GM12865 (cell line): ENCODE measurements at regions not wholly inside any gene's neighbourhood (a gene's known extent, or its start where the extent isn't known, plus 50 kb on each side); places are given as distances from the start of the nearest gene placed in this dataset.

Source experiments
- DNase-seq: peaks from one replicate; pipeline ENCODE4 v3.0.0; 2010; ENCODE audit warnings: low read depth
- H3K4me3 ChIP-seq: 2 replicates; pipeline ENCODE4 v1.5.1; 2011; ENCODE audit warnings: mild to moderate bottlenecking, low read depth, low read length, control low read depth
- TF ChIP-seq, protein P1 (sequence below): IDR thresholded peaks from 2 replicates; pipeline ENCODE4 v1.5.1; 2011; ENCODE audit warnings: low read length, control low read depth, low read depth, inconsistent platforms; ENCODE audit not compliant: insufficient read depth; ENCODE audit errors: missing control alignments

DNA sequence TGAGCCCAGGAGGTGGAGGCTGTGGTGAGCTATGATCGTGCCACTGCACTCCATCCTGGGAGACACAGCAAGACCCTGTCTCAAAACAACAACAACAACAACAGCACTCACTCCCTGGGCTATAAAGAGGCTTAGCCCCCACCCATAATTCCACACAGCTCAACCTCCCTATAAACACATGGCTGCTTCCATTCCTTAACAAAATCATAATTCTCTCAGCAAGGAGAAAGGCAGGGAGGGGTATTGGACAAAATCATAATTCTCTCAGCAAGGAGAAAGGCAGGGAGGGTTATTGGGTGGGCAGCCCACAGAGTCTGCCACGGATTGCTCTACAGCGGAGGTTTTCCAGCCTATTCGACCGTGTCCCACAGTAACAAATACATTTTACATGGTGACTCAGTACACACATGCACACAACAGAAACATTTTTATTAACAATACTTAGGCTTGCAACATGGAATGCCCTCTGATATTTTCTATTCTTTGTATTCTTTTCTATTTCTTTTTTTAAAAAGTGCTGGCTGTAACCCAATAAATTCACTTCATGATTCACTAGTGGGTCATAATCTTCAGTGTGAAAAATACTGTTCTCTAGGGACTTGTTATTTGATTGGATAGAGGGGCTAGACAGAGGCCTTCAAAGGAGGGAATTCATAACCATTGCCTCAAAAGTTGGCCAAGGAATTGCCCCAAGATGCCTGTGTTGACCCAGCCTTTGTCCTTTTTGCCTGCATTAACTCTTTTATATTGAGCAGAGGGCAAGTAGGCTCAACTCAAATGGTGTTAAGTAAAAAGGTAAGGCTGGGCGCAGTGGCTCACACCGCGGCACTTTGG lies 50.6 kb upstream of the ZMYND8 start:
- H3K4me3 ChIP-seq, result peak overlapping the region; percentile 35
- DNase-seq, result no peak
- TF ChIP-seq, protein P1, sequence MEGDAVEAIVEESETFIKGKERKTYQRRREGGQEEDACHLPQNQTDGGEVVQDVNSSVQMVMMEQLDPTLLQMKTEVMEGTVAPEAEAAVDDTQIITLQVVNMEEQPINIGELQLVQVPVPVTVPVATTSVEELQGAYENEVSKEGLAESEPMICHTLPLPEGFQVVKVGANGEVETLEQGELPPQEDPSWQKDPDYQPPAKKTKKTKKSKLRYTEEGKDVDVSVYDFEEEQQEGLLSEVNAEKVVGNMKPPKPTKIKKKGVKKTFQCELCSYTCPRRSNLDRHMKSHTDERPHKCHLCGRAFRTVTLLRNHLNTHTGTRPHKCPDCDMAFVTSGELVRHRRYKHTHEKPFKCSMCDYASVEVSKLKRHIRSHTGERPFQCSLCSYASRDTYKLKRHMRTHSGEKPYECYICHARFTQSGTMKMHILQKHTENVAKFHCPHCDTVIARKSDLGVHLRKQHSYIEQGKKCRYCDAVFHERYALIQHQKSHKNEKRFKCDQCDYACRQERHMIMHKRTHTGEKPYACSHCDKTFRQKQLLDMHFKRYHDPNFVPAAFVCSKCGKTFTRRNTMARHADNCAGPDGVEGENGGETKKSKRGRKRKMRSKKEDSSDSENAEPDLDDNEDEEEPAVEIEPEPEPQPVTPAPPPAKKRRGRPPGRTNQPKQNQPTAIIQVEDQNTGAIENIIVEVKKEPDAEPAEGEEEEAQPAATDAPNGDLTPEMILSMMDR, result no peak

DNA sequence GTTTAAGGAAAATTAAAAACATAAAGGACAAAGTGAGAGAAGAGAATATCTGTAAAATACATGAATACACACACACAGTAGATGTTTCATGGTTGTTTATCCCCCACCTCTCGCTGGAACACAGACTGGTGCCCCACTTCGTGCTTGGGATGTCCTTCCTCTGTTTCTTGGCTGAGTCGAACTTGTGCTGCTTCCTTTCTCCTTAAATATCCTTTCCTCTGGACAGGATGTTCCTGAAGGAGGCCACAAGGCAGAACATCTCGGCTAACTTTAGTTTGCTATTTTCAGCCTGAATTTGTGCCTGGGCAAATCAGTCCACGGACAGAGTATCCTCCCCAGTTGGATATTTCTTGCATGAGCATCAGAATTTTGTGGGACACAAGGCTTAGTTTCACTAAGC lies 54.7 kb upstream of the ZMYND8 start:
- peak; percentile 21 for DNase-seq
- H3K4me3 ChIP-seq, result peak overlapping the region; percentile 66
- TF ChIP-seq, protein P1, result no peak

DNA sequence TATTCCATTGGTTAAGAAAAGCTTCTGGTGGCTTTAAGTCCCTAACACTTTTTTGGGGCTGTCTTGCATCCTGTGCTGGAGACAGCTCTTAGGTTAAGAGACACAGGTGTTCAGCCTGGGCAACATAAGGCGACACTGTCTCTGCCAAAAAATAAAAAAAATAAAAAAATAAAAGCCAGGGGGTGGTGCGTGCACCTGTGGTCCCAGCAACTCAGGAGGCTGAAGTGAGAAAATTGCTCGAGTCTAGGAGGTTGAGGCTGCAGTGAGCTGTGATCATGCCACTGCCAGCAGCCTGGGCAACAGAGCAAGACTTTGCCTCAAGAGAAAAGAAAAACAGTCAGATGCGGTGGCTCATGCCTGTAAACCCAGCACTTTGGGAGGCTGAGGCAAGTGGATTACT lies 55.6 kb upstream of the ZMYND8 start:
- DNase-seq, result peak; percentile 71
- TF ChIP-seq, protein P1, result no peak
- H3K4me3 ChIP-seq, result peak overlapping the region; percentile 66

DNA sequence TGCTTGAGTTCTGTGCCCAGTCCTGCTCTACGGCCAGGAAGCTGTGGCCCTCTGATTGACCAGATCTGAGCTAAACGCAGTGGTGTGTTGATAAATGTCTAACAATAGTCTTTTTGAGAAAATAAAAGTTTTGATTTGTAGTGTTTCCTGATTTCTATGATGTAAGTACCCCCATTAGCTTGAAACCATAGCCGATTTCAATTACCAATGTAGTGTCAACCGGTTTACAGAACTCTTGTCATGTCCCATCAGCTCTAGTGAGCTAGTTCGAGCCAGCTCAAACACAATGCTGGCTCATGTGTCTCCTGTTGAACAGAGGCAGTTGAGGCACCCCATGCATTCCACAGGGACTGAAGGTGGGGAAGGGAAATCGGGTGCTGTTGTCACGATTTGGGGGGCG lies 56.7 kb upstream of the ZMYND8 start:
- TF ChIP-seq, protein P1, result no peak
- DNase-seq, result peak; percentile 64
- peak overlapping the region; percentile 66 for H3K4me3 ChIP-seq

DNA sequence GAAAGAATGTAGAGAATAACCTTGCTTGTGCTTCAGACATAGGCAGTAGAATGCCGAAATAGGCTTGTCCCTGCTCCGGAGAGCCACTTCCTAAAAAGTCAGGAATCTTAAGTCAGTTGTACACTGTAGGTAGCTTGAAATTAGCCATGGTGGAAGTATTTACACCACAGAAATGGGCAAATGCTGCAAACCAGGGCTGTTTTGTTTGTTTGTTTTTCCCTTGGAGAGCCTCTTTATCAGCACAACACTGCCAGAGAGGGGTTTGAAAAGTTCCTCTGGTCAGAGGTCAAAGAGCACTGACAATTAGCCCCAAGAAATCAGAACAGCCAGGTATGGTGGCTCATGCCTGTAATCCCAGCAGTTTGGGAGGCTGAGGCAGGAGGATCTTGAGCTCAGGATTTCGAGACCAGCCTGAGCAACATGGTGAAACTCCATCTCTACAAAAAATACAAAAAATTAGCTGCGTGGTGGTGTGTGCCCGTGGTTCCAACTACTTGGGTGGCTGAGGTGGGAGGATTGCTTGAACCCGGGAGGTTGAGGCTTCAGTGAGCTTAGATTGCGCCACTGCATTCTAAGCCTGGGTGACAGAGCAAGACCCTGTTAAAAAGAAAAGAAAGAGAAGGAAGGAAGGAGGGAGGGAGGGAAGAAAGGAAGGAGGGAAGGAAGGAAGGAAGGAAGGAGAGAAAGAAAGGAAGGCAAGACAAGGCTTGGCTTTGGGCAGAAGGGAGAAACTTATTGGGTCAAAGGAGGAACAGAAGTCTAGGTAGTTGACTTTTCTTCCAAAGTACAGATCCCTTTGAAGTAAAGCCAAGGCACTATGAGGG lies 61.0 kb upstream of the ZMYND8 start:
- no peak for DNase-seq
- TF ChIP-seq, protein P1, result no peak
- H3K4me3 ChIP-seq, result no peak overlapping the region

DNA sequence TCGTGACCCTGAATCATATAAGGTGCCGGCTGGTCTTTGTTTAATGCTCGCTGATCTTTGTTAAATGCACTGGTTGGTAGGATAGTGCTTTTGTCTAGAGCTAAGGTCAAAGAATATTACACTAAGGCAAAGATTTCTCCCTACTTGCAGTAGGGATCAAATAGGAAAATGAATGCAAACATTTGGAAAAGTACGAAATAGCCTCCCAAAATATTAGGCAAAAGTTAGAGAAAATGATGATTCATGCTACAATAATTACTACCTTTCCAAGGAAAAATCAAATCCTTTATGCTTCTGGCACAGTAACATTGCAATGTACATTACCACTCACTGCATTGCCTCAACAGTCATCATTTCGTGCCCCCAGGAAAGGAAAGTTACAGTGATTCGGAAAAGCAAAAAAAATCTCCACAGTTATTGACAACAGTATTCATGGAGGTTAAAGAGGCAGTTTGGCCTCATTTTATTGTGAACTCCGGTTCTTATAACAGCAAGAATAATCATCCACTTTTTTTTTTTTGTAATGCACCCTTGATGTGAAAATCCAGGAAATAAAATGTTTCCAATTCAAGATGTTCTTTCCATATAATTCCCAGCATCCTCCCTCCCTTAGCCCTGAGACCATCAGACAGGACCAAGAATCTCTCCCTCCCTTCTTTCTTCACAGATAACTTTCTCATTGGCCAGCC lies 61.7 kb upstream of the ZMYND8 start:
- no peak for DNase-seq
- TF ChIP-seq, protein P1, result no peak
- H3K4me3 ChIP-seq, result no peak overlapping the region
